Neural cell (in vitro differentiated cells): ENCODE measurements at regions not wholly inside any gene's neighbourhood (a gene's known extent, or its start where the extent isn't known, plus 50 kb on each side); places are given as distances from the start of the nearest gene placed in this dataset.

Source experiments
- H2AFZ ChIP-seq: fragments of 200-600, 300-800 bp; sonication (generic), shearing (Covaris generic); 2 replicates; pipeline ENCODE4 v1.6.0; 2014; ENCODE audit warnings: low read depth, mild to moderate bottlenecking, antibody characterized with exemption, low read length, moderate library complexity
- H3F3A ChIP-seq: fragments of 200-600 bp; shearing (Covaris generic); 2 replicates; pipeline ENCODE4 v1.6.1; 2016; ENCODE audit warnings: mild to moderate bottlenecking, moderate library complexity, mixed read lengths, antibody characterized with exemption, low read length; ENCODE audit not compliant: insufficient read depth, poor library complexity, severe bottlenecking
- H3K27ac ChIP-seq: fragments of 200-600, 300-800 bp; sonication (generic), shearing (Covaris generic); 2 replicates; pipeline ENCODE4 v1.5.1; 2014; ENCODE audit warnings: mild to moderate bottlenecking, low read length, moderate library complexity
- H3K27me3 ChIP-seq: fragments of 300-800, 200-600 bp; sonication (generic), shearing (Covaris generic); 2 replicates; pipeline ENCODE4 v1.6.0; 2014; ENCODE audit warnings: mild to moderate bottlenecking, low read depth, low read length, moderate library complexity; ENCODE audit not compliant: insufficient read depth
- H3K36me3 ChIP-seq: fragments of 300-800, 200-600 bp; sonication (generic), shearing (Covaris generic); 2 replicates; pipeline ENCODE4 v1.5.1; 2014; ENCODE audit warnings: mild to moderate bottlenecking, antibody characterized with exemption, low read length, moderate library complexity; ENCODE audit not compliant: insufficient read depth
- H3K4me2 ChIP-seq: fragments of 300-800, 200-600 bp; sonication (generic), shearing (Covaris generic); 2 replicates; pipeline ENCODE4 v1.6.0; 2014; ENCODE audit warnings: mild to moderate bottlenecking, low read length
- H3K4me3 ChIP-seq: fragments of 300-800, 200-600 bp; sonication (generic), shearing (Covaris generic); 2 replicates; pipeline ENCODE4 v1.5.1; 2014; ENCODE audit warnings: mild to moderate bottlenecking, low read length, moderate library complexity
- H3K79me2 ChIP-seq: fragments of 200-600 bp; shearing (Covaris generic); replicated peaks from 2 replicates; pipeline ENCODE4 v1.6.0; 2014; ENCODE audit warnings: mild to moderate bottlenecking, low read length, moderate library complexity; ENCODE audit not compliant: insufficient read depth
- H3K9ac ChIP-seq: fragments of 300-800, 200-600 bp; sonication (generic), shearing (Covaris generic); 2 replicates; pipeline ENCODE4 v1.6.1; 2016; ENCODE audit warnings: mild to moderate bottlenecking, low read length, mixed read lengths
- H3K9me2 ChIP-seq: fragments of 200-600 bp; shearing (Covaris generic); 2 replicates; pipeline ENCODE4 v1.6.1; 2016; ENCODE audit warnings: mild to moderate bottlenecking, low read length, mixed read lengths; ENCODE audit not compliant: insufficient read depth
- H3K9me3 ChIP-seq: fragments of 200-600, 300-800 bp; sonication (generic), shearing (Covaris generic); 2 replicates; pipeline ENCODE4 v1.6.1; 2016; ENCODE audit warnings: mild to moderate bottlenecking, mixed run types, low read length, moderate library complexity, mixed read lengths
- H4K20me1 ChIP-seq: fragments of 200-600 bp; shearing (Covaris generic); 2 replicates; pipeline ENCODE4 v1.6.1; 2016; ENCODE audit warnings: mild to moderate bottlenecking, mixed run types; ENCODE audit not compliant: insufficient read depth
- CTCF ChIP-seq: fragments of 450-650 bp; IDR thresholded peaks from 2 replicates; pipeline ENCODE4 v1.5.1; 2014; ENCODE audit warnings: antibody characterized with exemption, mild to moderate bottlenecking, moderate library complexity; ENCODE audit not compliant: poor library complexity, severe bottlenecking
- EP300 ChIP-seq: fragments of 450-650 bp; conservative IDR thresholded peaks from 2 replicates; pipeline ENCODE4 v1.6.1; 2014; ENCODE audit warnings: antibody characterized with exemption, mild to moderate bottlenecking, moderate library complexity; ENCODE audit not compliant: poor library complexity, severe bottlenecking
- EZH2 ChIP-seq: fragments of 200-600, 300-800 bp; shearing (Covaris generic), sonication (generic); IDR thresholded peaks from 2 replicates; pipeline ENCODE4 v1.6.1; 2014; ENCODE audit warnings: antibody characterized with exemption, low read length, borderline replicate concordance, mild to moderate bottlenecking; ENCODE audit not compliant: insufficient read depth, poor library complexity, severe bottlenecking
- MXI1 ChIP-seq: fragments of 450-650 bp; conservative IDR thresholded peaks from 2 replicates; pipeline ENCODE4 v1.6.1; 2014; ENCODE audit warnings: antibody characterized with exemption, mild to moderate bottlenecking; ENCODE audit not compliant: poor library complexity, severe bottlenecking
- POLR2AphosphoS5 ChIP-seq: IDR thresholded peaks from 2 replicates; pipeline ENCODE4 v1.6.1; 2012
- RAD21 ChIP-seq: fragments of 450-650 bp; conservative IDR thresholded peaks from 2 replicates; pipeline ENCODE4 v1.6.1; 2014; ENCODE audit warnings: antibody characterized with exemption, mild to moderate bottlenecking, moderate library complexity
- REST ChIP-seq: IDR thresholded peaks from 2 replicates; pipeline ENCODE4 v1.6.1; 2012; ENCODE audit warnings: borderline replicate concordance
- SMC3 ChIP-seq: fragments of 450-650 bp; conservative IDR thresholded peaks from 2 replicates; pipeline ENCODE4 v1.6.1; 2014; ENCODE audit warnings: antibody characterized with exemption, mild to moderate bottlenecking, moderate library complexity; ENCODE audit not compliant: poor library complexity
- TAF1 ChIP-seq: IDR thresholded peaks from 2 replicates; pipeline ENCODE4 v1.6.1; 2012; ENCODE audit warnings: low read depth

DNA sequence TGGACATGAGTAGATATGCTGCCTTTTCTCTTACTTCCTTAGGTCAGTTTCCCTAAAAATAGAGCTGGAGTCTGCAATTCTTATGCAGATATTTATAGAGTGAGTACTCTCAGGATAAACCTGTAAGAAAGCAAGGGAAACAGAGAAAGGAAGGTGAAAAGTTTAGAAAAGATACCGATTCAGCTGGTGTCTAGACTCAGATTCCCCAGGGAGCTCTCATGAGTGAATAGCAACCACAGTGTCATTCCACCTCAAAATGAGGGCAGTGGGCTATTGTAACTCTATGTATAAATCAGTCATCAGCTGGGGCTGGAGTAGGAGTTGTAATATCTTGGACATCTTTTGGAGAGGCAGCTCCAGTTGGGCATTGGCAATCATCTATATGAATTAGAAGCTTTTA, 1485.1 kb upstream of the TMEFF2 start:
- no peaks in the 10 kb centered on the region for H3K27me3 ChIP-seq
- no peaks in the 10 kb centered on the region for H3K9me2 ChIP-seq
- no peaks in the 10 kb centered on the region for H4K20me1 ChIP-seq
- H3K36me3 ChIP-seq, result no peaks in the 10 kb centered on the region
- H3K4me3 ChIP-seq, result no peak overlapping the region
- no peak overlapping the region for H2AFZ ChIP-seq
- no peak overlapping the region for H3K27ac ChIP-seq
- no peak overlapping the region for H3K9ac ChIP-seq
- no peaks in the 10 kb centered on the region for H3F3A ChIP-seq
- no peaks in the 10 kb centered on the region for H3K9me3 ChIP-seq
- H3K79me2 ChIP-seq, result no peaks in the 10 kb centered on the region
- no peak for TF ChIP-seq TAF1
- no peak for TF ChIP-seq EP300
- no peak overlapping the region for H3K4me2 ChIP-seq

DNA sequence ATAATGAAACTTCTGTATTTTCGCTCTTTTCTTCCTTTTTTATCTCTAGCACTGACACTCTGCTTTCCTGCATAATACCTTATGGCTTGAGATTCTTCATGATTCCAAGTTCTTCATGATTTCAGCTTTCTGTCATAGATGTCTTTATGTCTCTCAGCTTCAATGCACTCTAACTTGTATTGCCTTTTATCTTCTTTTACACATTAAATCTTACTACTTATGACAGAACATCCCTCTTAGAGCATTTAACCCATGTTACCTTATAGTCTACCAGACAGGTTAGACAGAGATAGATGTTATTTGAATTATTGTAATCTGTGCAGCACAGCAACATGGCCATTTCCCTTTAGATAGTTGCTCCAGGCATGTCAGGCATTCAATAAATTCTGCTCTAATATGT, 1475.7 kb upstream of the TMEFF2 start:
- Histone ChIP-seq H3K36me3 (no peaks in the 10 kb centered on the region), H3K79me2 (no peaks in the 10 kb centered on the region), H3F3A (no peaks in the 10 kb centered on the region), H4K20me1 (no peaks in the 10 kb centered on the region), H3K27me3 (no peaks in the 10 kb centered on the region), H3K9me2 (no peaks in the 10 kb centered on the region), H3K9me3 (no peaks in the 10 kb centered on the region), H3K4me2 (no peak overlapping the region), H3K27ac (no peak overlapping the region), H3K9ac (no peak overlapping the region), H2AFZ (no peak overlapping the region), H3K4me3 (no peak overlapping the region)
- TF ChIP-seq POLR2AphosphoS5, result peak; percentile 59
- no peak for TF ChIP-seq SMC3
- no peak for TF ChIP-seq MXI1
- peak; percentile 91 for TF ChIP-seq EP300
- peak; percentile 38 for TF ChIP-seq REST

- Histone ChIP-seq H4K20me1 (no peaks in the 10 kb centered on the region), H2AFZ (no peak overlapping the region), H3F3A (no peaks in the 10 kb centered on the region), H3K4me3 (no peak overlapping the region), H3K36me3 (no peaks in the 10 kb centered on the region), H3K9me2 (no peaks in the 10 kb centered on the region), H3K9ac (no peak overlapping the region), H3K9me3 (no peaks in the 10 kb centered on the region), H3K27me3 (no peaks in the 10 kb centered on the region), H3K27ac (no peak overlapping the region), H3K79me2 (no peaks in the 10 kb centered on the region), H3K4me2 (no peak overlapping the region)
- TF ChIP-seq CTCF (no peak), RAD21 (no peak), REST (no peak), EP300 (no peak), MXI1 (no peak), TAF1 (no peak), SMC3 (no peak), POLR2AphosphoS5 (no peak), EZH2 (no peak)
Observed at GRCh38 chr2:193668557-193669323, 1474.0 kb upstream of the TMEFF2 start.
